ENCODE measurements at regions not wholly inside any gene's neighbourhood (a gene's known extent, or its start where the extent isn't known, plus 50 kb on each side); places are given as distances from the start of the nearest gene placed in this dataset.

DNA sequence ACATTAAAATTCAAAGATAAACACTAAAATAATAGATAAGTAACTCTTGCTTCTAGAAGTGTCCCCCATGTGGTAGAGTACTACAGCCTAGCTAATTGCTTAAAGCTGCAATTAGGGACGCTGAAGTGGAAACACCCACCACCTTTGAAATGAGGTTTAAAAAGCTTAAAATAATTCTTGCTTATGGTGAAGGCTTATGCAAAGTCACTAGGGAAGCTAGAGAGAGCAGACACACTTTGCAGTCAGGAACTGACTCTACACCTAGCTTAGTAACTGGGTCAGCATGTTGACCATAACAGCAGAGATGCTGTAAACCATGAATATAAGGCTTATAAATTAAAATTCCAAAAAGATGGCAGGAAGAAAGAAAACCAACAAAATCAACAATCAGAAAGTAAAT lies 65.4 kb upstream of the DSG1 start:
- Histone ChIP-seq H4K20me1 (ENCODE audit: control insufficient read depth, extremely low read depth, insufficient read depth, low read length) (no peaks in the 10 kb centered on the region), H3K79me2 (ENCODE audit: control insufficient read depth, insufficient read depth, low read length) (no peaks in the 10 kb centered on the region), H2AFZ (ENCODE audit: control insufficient read depth, low read length) (no peak overlapping the region), H3K4me2 (ENCODE audit: control insufficient read depth, extremely low read depth, insufficient read depth, low read depth, low read length) (no peak overlapping the region), H3K4me1 (ENCODE audit: control insufficient read depth, extremely low read depth, insufficient read depth, low read length) (peaks cover 50% of the 10 kb centered on the region), H3K9me3 (ENCODE audit: control insufficient read depth, low read depth, low read length) (no peaks in the 10 kb centered on the region), H3K9ac (ENCODE audit: control insufficient read depth, extremely low read depth, insufficient read depth, low read length) (no peak overlapping the region), H3K36me3 (ENCODE audit: control insufficient read depth in 2 of 2, extremely low read depth in 1 of 2, insufficient read depth in 2 of 2, low read length in 2 of 2) (no peaks in the 10 kb centered on the region), H3K4me3 (ENCODE audit: control insufficient read depth in 2 of 3, extremely low read depth in 1 of 3, insufficient read depth in 2 of 3, low read depth in 1 of 3, low read length in 3 of 3) (no peak overlapping the region), H3K9me1 (ENCODE audit: control insufficient read depth, extremely low read depth, insufficient read depth, low read length) (no peaks in the 10 kb centered on the region), H3K27ac (ENCODE audit: control insufficient read depth, insufficient read depth, low read length) (no peak overlapping the region), H3K27me3 (ENCODE audit: control insufficient read depth, extremely low read depth, insufficient read depth, low read length) (no peaks in the 10 kb centered on the region)
- FAIRE-seq, result no peak
- TF ChIP-seq EZH2 (IDR thresholded peaks at IDR 0.05; ENCODE audit: low read length), result no peak
- TF ChIP-seq, protein P1, sequence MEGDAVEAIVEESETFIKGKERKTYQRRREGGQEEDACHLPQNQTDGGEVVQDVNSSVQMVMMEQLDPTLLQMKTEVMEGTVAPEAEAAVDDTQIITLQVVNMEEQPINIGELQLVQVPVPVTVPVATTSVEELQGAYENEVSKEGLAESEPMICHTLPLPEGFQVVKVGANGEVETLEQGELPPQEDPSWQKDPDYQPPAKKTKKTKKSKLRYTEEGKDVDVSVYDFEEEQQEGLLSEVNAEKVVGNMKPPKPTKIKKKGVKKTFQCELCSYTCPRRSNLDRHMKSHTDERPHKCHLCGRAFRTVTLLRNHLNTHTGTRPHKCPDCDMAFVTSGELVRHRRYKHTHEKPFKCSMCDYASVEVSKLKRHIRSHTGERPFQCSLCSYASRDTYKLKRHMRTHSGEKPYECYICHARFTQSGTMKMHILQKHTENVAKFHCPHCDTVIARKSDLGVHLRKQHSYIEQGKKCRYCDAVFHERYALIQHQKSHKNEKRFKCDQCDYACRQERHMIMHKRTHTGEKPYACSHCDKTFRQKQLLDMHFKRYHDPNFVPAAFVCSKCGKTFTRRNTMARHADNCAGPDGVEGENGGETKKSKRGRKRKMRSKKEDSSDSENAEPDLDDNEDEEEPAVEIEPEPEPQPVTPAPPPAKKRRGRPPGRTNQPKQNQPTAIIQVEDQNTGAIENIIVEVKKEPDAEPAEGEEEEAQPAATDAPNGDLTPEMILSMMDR (optimal IDR thresholded peaks at IDR 0.05 in 1 of 3, IDR thresholded peaks at IDR 0.05 in 1 of 3, conservative IDR thresholded peaks at IDR 0.05 in 1 of 3; ENCODE audit: extremely low read depth in 1 of 3, insufficient read depth in 2 of 3, low read length in 3 of 3), result no peak
- no peak for DNase-seq (ENCODE audit: low read depth, low spot score)
- dilution Hi-C loops (cut with MboI; ENCODE audit: extremely low pct_ligation_motif_present, low sequenced_read_pairs), result no loop called here

DNA sequence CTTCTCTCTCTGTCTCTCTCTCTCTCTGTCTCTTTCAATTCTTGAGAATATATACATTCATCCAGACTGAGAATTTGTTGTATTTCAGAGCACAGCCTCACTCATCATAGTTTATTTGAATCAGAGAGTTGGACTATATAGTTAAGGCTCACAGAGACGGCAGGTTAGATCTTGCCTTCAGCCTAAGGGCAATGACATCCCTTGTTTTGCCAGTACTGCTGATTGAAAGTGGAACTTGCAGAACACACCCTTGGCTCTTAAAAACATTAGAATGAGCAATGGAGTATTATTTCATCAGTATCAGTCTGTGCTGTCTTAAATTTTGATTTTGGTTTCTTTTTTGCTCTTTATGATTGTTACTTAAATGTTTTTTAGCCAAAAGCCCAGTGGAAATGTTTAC lies 62.0 kb upstream of the DSG1 start:
- Histone ChIP-seq H2AFZ (ENCODE audit: control insufficient read depth, low read length) (peak overlapping the region; percentile 50), H3K9me1 (ENCODE audit: control insufficient read depth, extremely low read depth, insufficient read depth, low read length) (no peaks in the 10 kb centered on the region), H3K4me1 (ENCODE audit: control insufficient read depth, extremely low read depth, insufficient read depth, low read length) (peaks cover 16% of the 10 kb centered on the region), H4K20me1 (ENCODE audit: control insufficient read depth, extremely low read depth, insufficient read depth, low read length) (no peaks in the 10 kb centered on the region), H3K9ac (ENCODE audit: control insufficient read depth, extremely low read depth, insufficient read depth, low read length) (peak overlapping the region; percentile 49), H3K27ac (ENCODE audit: control insufficient read depth, insufficient read depth, low read length) (peak overlapping the region; percentile 91), H3K36me3 (ENCODE audit: control insufficient read depth in 2 of 2, extremely low read depth in 1 of 2, insufficient read depth in 2 of 2, low read length in 2 of 2) (no peaks in the 10 kb centered on the region), H3K79me2 (ENCODE audit: control insufficient read depth, insufficient read depth, low read length) (no peaks in the 10 kb centered on the region), H3K4me3 (ENCODE audit: control insufficient read depth in 2 of 3, extremely low read depth in 1 of 3, insufficient read depth in 2 of 3, low read depth in 1 of 3, low read length in 3 of 3) (peak overlapping the region in 2 of 3 experiments; percentile 13 to 55), H3K4me2 (ENCODE audit: control insufficient read depth, extremely low read depth, insufficient read depth, low read depth, low read length) (peak overlapping the region; percentile 81), H3K27me3 (ENCODE audit: control insufficient read depth, extremely low read depth, insufficient read depth, low read length) (no peaks in the 10 kb centered on the region), H3K9me3 (ENCODE audit: control insufficient read depth, low read depth, low read length) (no peaks in the 10 kb centered on the region)
- FAIRE-seq (peak; percentile 99), DNase-seq (ENCODE audit: low read depth, low spot score) (peak; percentile 49)
- dilution Hi-C loops (cut with MboI; ENCODE audit: extremely low pct_ligation_motif_present, low sequenced_read_pairs), result no loop called here
- TF ChIP-seq, protein P1 (optimal IDR thresholded peaks at IDR 0.05 in 1 of 3, IDR thresholded peaks at IDR 0.05 in 1 of 3, conservative IDR thresholded peaks at IDR 0.05 in 1 of 3; ENCODE audit: extremely low read depth in 1 of 3, insufficient read depth in 2 of 3, low read length in 3 of 3), result no peak
